ENCODE measurements at regions not wholly inside any gene's neighbourhood (a gene's known extent, or its start where the extent isn't known, plus 50 kb on each side); places are given as distances from the start of the nearest gene placed in this dataset.

DNA sequence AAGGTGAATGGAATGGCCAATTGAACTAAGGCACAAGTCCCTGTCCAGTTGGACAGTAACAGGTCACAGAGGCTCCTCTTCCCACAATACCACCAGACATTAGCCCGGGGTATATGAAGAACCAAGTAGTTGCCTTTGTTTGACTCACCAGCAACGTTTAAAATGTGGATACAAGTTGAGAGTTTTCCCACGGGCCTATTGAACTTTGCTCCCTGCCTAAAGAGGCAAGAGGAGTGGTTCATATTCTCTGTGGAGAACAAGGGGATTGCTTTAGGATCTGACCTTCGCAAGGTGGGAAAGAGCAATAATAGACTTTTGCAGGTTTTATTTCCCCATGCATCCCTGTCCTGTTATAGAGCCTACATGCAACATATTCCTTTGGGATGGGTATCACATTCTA is 177.2 kb downstream of the POU4F1 start:
- no peak for DNase-seq (ENCODE audit: low read depth, low spot score)
- H3K9me3 Mint-ChIP-seq = no peaks in the 10 kb centered on the region
- H3K36me3 Mint-ChIP-seq (ENCODE audit: low read depth) = no peaks in the 10 kb centered on the region
- no peak overlapping the region for H3K27ac Mint-ChIP-seq (ENCODE audit: unreplicated experiment)
- no peak for TF ChIP-seq CTCF (conservative IDR thresholded peaks at IDR 0.05)
- no peaks in the 10 kb centered on the region for H3K27me3 Mint-ChIP-seq (ENCODE audit: low read depth)
- no peak overlapping the region for H3K4me3 Mint-ChIP-seq
- peaks cover 12% of the 10 kb centered on the region for H3K4me1 Mint-ChIP-seq

GRCh38 chr13:78420814-78421213 is 182.5 kb downstream of the POU4F1 start:
- TF ChIP-seq CTCF (conservative IDR thresholded peaks at IDR 0.05) = no peak
- DNase-seq (ENCODE audit: low read depth, low spot score) = no peak
- Mint-ChIP-seq H3K36me3 (ENCODE audit: low read depth) (no peaks in the 10 kb centered on the region), H3K4me3 (no peak overlapping the region), H3K27ac (ENCODE audit: unreplicated experiment) (no peak overlapping the region), H3K27me3 (ENCODE audit: low read depth) (no peaks in the 10 kb centered on the region), H3K9me3 (no peaks in the 10 kb centered on the region), H3K4me1 (no peaks in the 10 kb centered on the region)

- Mint-ChIP-seq H3K4me3 (no peak overlapping the region), H3K27ac (ENCODE audit: unreplicated experiment) (no peak overlapping the region), H3K4me1 (no peaks in the 10 kb centered on the region), H3K36me3 (ENCODE audit: low read depth) (no peaks in the 10 kb centered on the region), H3K9me3 (no peaks in the 10 kb centered on the region), H3K27me3 (ENCODE audit: low read depth) (no peaks in the 10 kb centered on the region)
- no peak for TF ChIP-seq CTCF (conservative IDR thresholded peaks at IDR 0.05)
- DNase-seq (ENCODE audit: low read depth, low spot score) = no peak
These were observed 189.3 kb downstream of the POU4F1 start for GRCh38 chr13:78413887-78414553.

DNA sequence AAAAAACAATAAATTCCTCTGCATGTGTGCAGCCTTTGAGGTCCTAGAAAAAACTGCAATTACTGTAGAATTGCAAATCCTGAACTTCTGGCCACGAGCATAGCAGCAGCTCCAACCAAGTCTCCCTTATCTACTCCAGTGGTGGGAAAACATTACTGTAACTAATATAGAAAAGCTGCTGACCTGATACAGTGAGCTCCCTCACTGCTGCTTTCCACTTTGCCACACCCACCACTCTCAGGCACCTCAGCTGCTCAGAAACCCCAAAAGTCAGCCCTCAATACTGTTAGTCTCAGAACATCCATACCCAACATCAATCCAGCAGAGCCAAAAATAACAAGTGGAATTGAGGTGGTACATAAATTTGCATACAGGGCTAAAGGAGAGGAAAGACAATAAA is 192.5 kb downstream of the POU4F1 start:
- no peak for TF ChIP-seq CTCF (conservative IDR thresholded peaks at IDR 0.05)
- H3K27ac Mint-ChIP-seq (ENCODE audit: unreplicated experiment) = no peak overlapping the region
- H3K27me3 Mint-ChIP-seq (ENCODE audit: low read depth) = no peaks in the 10 kb centered on the region
- H3K4me3 Mint-ChIP-seq = no peak overlapping the region
- no peaks in the 10 kb centered on the region for H3K36me3 Mint-ChIP-seq (ENCODE audit: low read depth)
- no peak for DNase-seq (ENCODE audit: low read depth, low spot score)
- no peaks in the 10 kb centered on the region for H3K9me3 Mint-ChIP-seq
- no peaks in the 10 kb centered on the region for H3K4me1 Mint-ChIP-seq

DNA sequence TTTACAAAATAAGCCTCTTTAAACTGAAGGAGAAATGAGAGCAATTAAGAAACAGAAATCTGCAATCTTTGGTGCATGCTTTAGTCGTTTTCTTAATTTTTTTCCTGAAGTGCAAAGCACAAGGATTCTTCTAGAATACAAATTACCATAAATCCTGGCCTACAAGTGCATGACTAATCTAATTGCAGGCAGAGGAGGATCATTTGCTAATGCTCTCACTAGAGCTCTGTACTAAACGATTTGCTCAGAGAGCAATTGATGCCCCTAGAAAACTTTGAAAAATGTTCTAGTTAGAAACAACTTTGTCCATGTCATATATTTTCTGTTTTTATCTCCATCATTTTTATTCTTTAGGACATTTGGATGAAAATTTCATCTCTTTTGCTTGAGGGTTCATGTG is 193.2 kb downstream of the POU4F1 start:
- no peak overlapping the region for H3K4me3 Mint-ChIP-seq
- H3K27ac Mint-ChIP-seq (ENCODE audit: unreplicated experiment) = no peak overlapping the region
- H3K9me3 Mint-ChIP-seq = no peaks in the 10 kb centered on the region
- DNase-seq (ENCODE audit: low read depth, low spot score) = no peak
- H3K36me3 Mint-ChIP-seq (ENCODE audit: low read depth) = no peaks in the 10 kb centered on the region
- no peak for TF ChIP-seq CTCF (conservative IDR thresholded peaks at IDR 0.05)
- H3K4me1 Mint-ChIP-seq = peaks cover 2% of the 10 kb centered on the region
- no peaks in the 10 kb centered on the region for H3K27me3 Mint-ChIP-seq (ENCODE audit: low read depth)

Data from neural crest cell (in vitro differentiated cells).